PC-9 (cell line): ENCODE measurements at regions not wholly inside any gene's neighbourhood (a gene's known extent, or its start where the extent isn't known, plus 50 kb on each side); places are given as distances from the start of the nearest gene placed in this dataset.

ENCODE experiments used
- EZH2 ChIP-seq: fragments of 200-600 bp; sonication (generic); IDR thresholded peaks from 2 replicates; pipeline ENCODE4 v1.8.0; 2017; ENCODE audit warnings: antibody characterized with exemption, low read depth
- TF ChIP-seq, protein P1 (sequence below): fragments of 200-600 bp; sonication (generic); conservative IDR thresholded peaks from 2 replicates; pipeline ENCODE4 v1.6.1; 2017; ENCODE audit warnings: mixed run types, antibody characterized with exemption, mild to moderate bottlenecking, moderate library complexity

DNA sequence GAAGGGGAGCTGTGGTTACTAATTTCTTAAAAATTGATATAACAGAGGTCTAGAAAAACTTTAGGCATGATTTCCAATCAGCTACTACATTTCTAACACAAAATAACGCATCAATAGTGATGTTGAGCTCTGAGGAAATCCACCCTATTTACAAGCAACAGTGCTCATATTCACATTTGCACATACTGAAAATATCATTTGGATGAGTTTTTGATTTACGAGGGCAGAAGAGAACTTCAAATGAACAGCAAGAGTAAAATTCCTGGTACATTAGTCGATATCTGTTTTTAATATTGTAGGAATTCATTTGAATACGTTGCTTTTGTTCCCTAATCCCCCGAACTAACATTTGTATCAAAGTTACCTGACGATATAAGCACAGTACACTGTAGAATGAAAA lies 761.0 kb upstream of the POU3F3 start:
- TF ChIP-seq, protein P1, sequence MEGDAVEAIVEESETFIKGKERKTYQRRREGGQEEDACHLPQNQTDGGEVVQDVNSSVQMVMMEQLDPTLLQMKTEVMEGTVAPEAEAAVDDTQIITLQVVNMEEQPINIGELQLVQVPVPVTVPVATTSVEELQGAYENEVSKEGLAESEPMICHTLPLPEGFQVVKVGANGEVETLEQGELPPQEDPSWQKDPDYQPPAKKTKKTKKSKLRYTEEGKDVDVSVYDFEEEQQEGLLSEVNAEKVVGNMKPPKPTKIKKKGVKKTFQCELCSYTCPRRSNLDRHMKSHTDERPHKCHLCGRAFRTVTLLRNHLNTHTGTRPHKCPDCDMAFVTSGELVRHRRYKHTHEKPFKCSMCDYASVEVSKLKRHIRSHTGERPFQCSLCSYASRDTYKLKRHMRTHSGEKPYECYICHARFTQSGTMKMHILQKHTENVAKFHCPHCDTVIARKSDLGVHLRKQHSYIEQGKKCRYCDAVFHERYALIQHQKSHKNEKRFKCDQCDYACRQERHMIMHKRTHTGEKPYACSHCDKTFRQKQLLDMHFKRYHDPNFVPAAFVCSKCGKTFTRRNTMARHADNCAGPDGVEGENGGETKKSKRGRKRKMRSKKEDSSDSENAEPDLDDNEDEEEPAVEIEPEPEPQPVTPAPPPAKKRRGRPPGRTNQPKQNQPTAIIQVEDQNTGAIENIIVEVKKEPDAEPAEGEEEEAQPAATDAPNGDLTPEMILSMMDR = no peak
- TF ChIP-seq EZH2 = no peak
